Activated CD8-positive, alpha-beta T cell treated with anti-CD3 and anti-CD28 coated beads for 36 hours (primary cell): ENCODE measurements at regions not wholly inside any gene's neighbourhood (a gene's known extent, or its start where the extent isn't known, plus 50 kb on each side); places are given as distances from the start of the nearest gene placed in this dataset.

ENCODE experiments used
- ATAC-seq: fragments of 200-7000 bp; cut with Tn5 transposase; one replicate; pipeline ENCODE4 v1.10.0; 2021; ENCODE audit warnings: mild to moderate bottlenecking, moderate library complexity
- CTCF ChIA-PET: fragments of 350-600 bp; sonication (Branson Sonifier 250); formaldehyde crosslinking; loops from one replicate; lab custom pipeline; 2021; ENCODE audit warnings: antibody characterized with exemption; lab: Charles Lee
- POLR2A ChIA-PET: fragments of 350-600 bp; sonication (Branson Sonifier 250); formaldehyde crosslinking; loops from one replicate; lab custom pipeline; 2021; ENCODE audit warnings: antibody characterized with exemption; lab: Charles Lee
- DNase-seq: peaks from one replicate; pipeline ENCODE4 v3.0.0-alpha.2; 2020
- H3K27ac Mint-ChIP-seq: one replicate; pipeline ENCODE4 v1.8.0; 2021; ENCODE audit warnings: mild to moderate bottlenecking, mixed read lengths
- H3K27me3 Mint-ChIP-seq: one replicate; pipeline ENCODE4 v1.8.0; 2021; ENCODE audit warnings: mixed read lengths
- H3K36me3 Mint-ChIP-seq: one replicate; pipeline ENCODE4 v1.8.0; 2021; ENCODE audit warnings: low read depth, mixed read lengths
- H3K4me1 Mint-ChIP-seq: one replicate; pipeline ENCODE4 v1.8.0; 2021; ENCODE audit warnings: low read depth, mixed read lengths
- H3K4me3 Mint-ChIP-seq: one replicate; pipeline ENCODE4 v1.8.0; 2021; ENCODE audit warnings: mild to moderate bottlenecking, moderate library complexity, mixed read lengths
- H3K9me3 Mint-ChIP-seq: one replicate; pipeline ENCODE4 v1.8.0; 2021; ENCODE audit warnings: mixed read lengths
- intact Hi-C: fragments of 100-400 bp; cut with micrococcal nuclease; formaldehyde crosslinking; loops from one replicate; pipeline ENCODE4 v1.10.0; 2022
- TF ChIP-seq, protein P1 (sequence below): fragments of 200-600 bp; IDR thresholded peaks from one replicate; pipeline ENCODE4 v1.8.0; 2022; ENCODE audit warnings: antibody characterized with exemption, mild to moderate bottlenecking

- TF ChIP-seq, protein P1, sequence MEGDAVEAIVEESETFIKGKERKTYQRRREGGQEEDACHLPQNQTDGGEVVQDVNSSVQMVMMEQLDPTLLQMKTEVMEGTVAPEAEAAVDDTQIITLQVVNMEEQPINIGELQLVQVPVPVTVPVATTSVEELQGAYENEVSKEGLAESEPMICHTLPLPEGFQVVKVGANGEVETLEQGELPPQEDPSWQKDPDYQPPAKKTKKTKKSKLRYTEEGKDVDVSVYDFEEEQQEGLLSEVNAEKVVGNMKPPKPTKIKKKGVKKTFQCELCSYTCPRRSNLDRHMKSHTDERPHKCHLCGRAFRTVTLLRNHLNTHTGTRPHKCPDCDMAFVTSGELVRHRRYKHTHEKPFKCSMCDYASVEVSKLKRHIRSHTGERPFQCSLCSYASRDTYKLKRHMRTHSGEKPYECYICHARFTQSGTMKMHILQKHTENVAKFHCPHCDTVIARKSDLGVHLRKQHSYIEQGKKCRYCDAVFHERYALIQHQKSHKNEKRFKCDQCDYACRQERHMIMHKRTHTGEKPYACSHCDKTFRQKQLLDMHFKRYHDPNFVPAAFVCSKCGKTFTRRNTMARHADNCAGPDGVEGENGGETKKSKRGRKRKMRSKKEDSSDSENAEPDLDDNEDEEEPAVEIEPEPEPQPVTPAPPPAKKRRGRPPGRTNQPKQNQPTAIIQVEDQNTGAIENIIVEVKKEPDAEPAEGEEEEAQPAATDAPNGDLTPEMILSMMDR, result no peak
- ChIA-PET CTCF (no interaction called here), POLR2A (no interaction called here)
These were observed 277.0 kb downstream of the MRPL39 start for GRCh38 chr21:25330266-25330665.

GRCh38 chr21:25329227-25329825, 278.0 kb downstream of the MRPL39 start:
- H3K9me3 Mint-ChIP-seq, result no peaks in the 10 kb centered on the region
- ChIA-PET POLR2A (no interaction called here), CTCF (no interaction called here)
- H3K4me1 Mint-ChIP-seq, result no peaks in the 10 kb centered on the region
- DNase-seq (no peak), ATAC-seq (no peak)
- intact Hi-C loops, result no loop called here
- H3K27ac Mint-ChIP-seq, result no peak overlapping the region
- peaks cover 2% of the 10 kb centered on the region for H3K27me3 Mint-ChIP-seq
- H3K36me3 Mint-ChIP-seq, result no peaks in the 10 kb centered on the region
- no peak overlapping the region for H3K4me3 Mint-ChIP-seq
- TF ChIP-seq, protein P1, result no peak

More at GRCh38 chr21:25330266-25330665, 277.0 kb downstream of the MRPL39 start:
- ATAC-seq, result no peak
- intact Hi-C loops, result no loop called here
- no peaks in the 10 kb centered on the region for H3K36me3 Mint-ChIP-seq
- H3K4me3 Mint-ChIP-seq, result no peak overlapping the region
- no peaks in the 10 kb centered on the region for H3K27me3 Mint-ChIP-seq
- H3K27ac Mint-ChIP-seq, result no peak overlapping the region
- H3K9me3 Mint-ChIP-seq, result no peaks in the 10 kb centered on the region
- DNase-seq, result no peak
- no peaks in the 10 kb centered on the region for H3K4me1 Mint-ChIP-seq

DNA sequence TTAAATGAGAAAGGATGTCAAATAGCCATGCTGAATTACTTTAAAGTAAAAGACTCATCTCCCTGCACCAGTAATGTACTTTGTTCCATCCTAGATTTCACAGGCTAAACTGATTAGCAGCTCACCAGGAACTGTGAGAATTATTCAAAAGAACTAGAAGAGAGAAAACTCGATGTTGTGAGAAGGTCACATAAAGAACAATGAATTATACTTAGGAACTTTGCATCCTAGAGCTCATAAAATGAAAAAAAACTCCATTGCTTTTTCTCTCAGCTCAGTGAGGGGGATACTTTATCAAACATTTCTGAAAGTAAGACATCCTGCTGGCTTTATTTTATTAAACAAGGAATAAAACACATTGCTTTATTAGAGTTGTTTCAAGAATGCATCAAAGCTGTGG, 278.5 kb downstream of the MRPL39 start:
- TF ChIP-seq, protein P1, result no peak
- no peak overlapping the region for H3K4me3 Mint-ChIP-seq
- intact Hi-C loops, result no loop called here
- ATAC-seq (no peak), DNase-seq (no peak)
- H3K4me1 Mint-ChIP-seq, result no peaks in the 10 kb centered on the region
- H3K27ac Mint-ChIP-seq, result no peak overlapping the region
- peaks cover 2% of the 10 kb centered on the region for H3K27me3 Mint-ChIP-seq
- CTCF ChIA-PET, result no interaction called here
- POLR2A ChIA-PET, result no interaction called here
- H3K36me3 Mint-ChIP-seq, result no peaks in the 10 kb centered on the region
- no peaks in the 10 kb centered on the region for H3K9me3 Mint-ChIP-seq

GRCh38 chr21:25326181-25326580, 281.1 kb downstream of the MRPL39 start:
- ATAC-seq (no peak), DNase-seq (no peak)
- CTCF ChIA-PET, result no interaction called here
- H3K4me3 Mint-ChIP-seq, result no peak overlapping the region
- POLR2A ChIA-PET, result no interaction called here
- H3K27ac Mint-ChIP-seq, result no peak overlapping the region
- H3K36me3 Mint-ChIP-seq, result no peaks in the 10 kb centered on the region
- peaks cover 5% of the 10 kb centered on the region for H3K27me3 Mint-ChIP-seq
- no peaks in the 10 kb centered on the region for H3K9me3 Mint-ChIP-seq
- no peaks in the 10 kb centered on the region for H3K4me1 Mint-ChIP-seq
- intact Hi-C loops, result no loop called here
- TF ChIP-seq, protein P1, result no peak

DNA sequence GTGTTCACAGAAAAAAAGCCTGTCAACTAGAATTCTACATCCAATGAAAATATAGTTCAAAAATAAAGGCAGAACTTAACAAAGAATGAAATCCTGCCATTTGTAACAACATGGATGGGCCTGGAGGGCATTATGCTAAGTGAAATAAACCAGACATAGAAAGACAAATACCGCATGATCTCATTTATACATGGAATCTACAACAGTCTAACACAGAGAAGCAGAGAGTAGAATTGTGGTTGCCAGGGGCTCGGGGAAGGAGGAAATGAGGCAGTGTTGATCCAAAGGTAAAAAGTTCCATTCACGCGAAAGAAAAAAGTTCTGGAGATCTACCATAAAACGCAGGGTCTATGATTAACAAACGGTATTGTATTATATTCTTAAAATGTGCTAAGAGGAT, 282.6 kb downstream of the MRPL39 start:
- CTCF ChIA-PET, result no interaction called here
- ATAC-seq (no peak), DNase-seq (no peak)
- POLR2A ChIA-PET, result no interaction called here
- Mint-ChIP-seq H3K9me3 (no peaks in the 10 kb centered on the region), H3K27ac (no peak overlapping the region), H3K27me3 (peaks cover 5% of the 10 kb centered on the region), H3K36me3 (no peaks in the 10 kb centered on the region), H3K4me3 (no peak overlapping the region), H3K4me1 (no peaks in the 10 kb centered on the region)
- TF ChIP-seq, protein P1, result no peak
- intact Hi-C loops, result no loop called here
